ENCODE measurements at regions not wholly inside any gene's neighbourhood (a gene's known extent, or its start where the extent isn't known, plus 50 kb on each side); places are given as distances from the start of the nearest gene placed in this dataset.

GRCh38 chr5:40385544-40385943, 294.2 kb upstream of the PTGER4 start:
- DNase-seq = peak; percentile 51

- DNase-seq = no peak
Measured at GRCh38 chr5:40384782-40385390, 294.8 kb upstream of the PTGER4 start.

DNA sequence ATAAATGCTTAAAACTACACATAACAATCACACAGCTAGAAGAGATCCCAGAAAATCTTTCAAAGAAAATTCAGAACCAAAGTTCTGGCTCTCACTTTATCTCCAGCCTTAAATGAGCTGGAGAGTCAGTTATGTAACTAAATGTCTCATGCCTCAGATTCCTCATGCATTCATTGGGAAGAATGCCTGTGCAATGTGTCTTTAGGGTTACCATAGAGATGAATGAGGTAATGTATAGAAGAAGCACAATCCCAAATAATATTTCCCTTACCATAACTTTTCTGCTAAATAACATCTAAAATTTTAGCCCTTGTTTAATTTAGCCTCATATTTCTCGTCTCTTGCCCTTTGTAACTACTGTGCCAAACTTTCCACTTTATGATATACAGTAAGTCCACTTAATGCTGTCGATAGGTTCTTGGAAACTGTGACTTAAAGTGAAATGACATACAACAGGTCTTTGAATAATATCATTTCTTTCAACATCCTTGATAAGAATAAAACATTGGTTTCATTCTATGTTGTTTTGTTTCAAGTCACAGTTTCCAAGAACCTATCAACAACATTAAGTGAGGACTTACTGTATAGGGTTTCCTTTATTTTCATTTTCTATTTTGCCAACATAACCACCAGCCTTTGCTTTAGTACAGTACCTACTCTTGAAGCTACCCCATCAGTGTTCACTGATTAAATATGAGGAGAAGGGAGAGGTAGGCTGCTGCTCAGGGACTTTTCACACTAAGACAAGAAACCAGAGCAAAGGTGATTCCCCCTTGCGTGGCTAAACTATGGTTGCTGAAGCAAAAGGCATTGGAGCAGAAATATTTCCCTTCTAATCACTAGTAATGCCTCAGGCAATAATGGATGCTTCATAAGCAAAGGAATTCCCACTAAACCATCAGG, 295.7 kb upstream of the PTGER4 start:
- peak; percentile 26 for DNase-seq

- DNase-seq = no peak
Measured at GRCh38 chr5:40381676-40382363, 297.9 kb upstream of the PTGER4 start.

GRCh38 chr5:40381016-40381415, 298.7 kb upstream of the PTGER4 start:
- DNase-seq = no peak

DNA sequence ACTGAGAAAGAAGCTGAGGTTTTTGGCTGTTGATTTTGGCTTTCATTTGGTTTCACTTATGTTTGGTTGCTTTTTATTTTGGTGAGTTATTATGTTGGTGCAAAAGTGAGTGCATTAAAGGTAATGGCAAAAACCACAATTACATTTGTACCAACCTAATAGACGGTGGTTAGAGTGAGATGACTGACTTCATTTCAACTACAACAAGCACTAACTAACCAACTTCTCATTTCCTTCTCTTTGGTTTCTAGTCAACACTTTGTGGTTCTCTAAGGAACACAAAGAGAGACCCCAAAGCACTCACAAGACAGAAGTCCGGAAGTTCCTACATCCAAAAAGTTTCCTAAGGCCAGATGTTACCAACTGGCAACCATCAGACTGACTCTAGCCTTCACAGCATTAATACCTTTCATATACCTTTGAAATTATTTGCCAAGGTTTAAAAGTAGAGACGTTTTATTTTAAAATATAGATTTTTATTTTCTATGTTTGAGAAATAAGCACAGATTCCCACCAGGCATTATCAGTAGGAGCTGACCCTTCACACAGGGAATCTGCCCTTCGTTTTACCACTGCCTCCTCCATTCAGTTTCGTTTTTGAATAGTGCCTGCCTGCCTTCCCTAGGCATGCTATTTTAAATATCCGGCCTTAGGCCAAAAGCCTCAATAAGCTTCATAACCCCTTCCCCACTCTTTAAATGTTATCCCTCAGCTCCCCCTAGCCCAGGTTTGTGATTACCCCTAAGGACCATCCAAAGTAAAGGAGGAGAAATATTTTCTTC, 301.1 kb upstream of the PTGER4 start:
- DNase-seq = no peak

DNA sequence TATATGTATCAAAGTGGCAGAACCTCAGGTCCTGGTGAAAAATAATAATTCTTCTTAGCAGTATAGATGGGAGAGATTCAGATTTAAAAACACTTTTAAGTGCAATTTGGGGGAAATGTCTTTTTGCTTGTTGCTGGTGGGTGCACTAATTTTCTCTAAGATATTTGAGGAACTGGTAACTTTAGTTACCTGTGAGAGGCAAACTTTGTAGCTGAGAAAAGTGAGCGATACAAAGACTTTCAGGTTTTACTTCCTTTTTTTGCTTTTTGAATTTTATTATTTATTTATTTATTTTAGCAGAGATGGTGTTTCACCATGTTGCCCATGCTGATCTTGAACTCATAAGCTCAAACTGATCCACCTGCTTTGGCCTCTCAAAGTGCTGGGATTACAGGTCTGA, 303.1 kb upstream of the PTGER4 start:
- DNase-seq = no peak

DNA sequence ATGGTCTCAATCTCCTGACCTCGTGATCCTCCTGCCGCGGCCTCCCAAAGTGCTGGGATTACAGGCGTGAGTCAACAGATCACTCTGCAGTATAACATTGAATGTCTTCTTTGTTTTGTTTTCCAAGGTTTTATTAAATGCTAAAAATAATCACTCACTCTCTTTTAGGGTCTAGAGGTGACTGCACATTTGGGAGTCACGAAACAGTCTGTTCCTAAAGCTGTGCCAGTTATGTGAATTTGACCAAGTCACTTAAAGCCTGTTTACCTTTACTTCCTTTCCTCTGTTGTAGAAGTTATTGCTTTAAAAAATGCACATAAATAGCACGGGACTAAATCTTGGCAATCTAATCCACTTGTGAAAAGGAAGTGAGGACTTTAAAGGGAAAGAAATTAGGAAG, 304.9 kb upstream of the PTGER4 start:
- no peak for DNase-seq

GRCh38 chr5:40368200-40368599, 311.5 kb upstream of the PTGER4 start:
- no peak for DNase-seq

GRCh38 chr5:40367255-40367654, 312.5 kb upstream of the PTGER4 start:
- DNase-seq = no peak

- DNase-seq = no peak
Measured at GRCh38 chr5:40365342-40366330, 314.1 kb upstream of the PTGER4 start.

DNA sequence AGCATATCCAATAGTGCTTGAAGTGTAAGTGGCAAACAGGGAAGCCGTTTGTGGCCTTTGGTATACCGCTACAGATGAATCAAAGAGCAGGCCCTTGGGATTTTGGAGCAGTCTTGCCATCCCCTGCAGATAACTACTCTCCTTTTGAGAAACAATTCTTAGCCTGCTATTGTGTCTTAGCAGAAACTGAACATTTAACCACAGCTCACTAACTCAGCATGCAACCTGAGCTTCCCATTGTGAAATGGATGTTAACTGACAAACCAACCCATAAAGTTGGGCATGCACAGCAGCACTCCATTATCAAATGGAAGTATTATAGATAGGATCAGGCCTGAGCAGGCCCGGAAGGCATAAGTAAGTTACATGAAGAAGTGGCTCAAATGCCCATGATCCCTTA, 315.3 kb upstream of the PTGER4 start:
- no peak for DNase-seq

GRCh38 chr5:40361378-40361777, 318.3 kb upstream of the PTGER4 start:
- DNase-seq = no peak

DNA sequence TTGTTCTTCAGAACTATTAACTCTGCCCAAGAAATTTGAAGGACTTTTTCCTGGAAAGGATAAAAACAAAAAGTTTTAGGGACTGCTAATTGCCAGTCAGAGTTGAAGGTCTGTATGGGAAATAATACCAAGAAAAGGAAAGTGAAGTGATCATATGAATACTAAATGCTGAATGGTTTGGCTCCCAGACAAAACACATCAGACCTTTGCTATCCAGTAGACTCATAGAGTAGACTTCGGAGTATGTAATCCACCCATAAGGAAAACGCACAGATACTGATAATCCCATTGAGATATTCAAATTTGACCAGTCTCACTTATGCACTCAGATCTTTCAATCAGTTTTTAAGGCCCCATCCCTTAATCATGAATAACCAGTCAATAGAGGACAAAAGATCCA, 319.0 kb upstream of the PTGER4 start:
- DNase-seq = no peak

DNA sequence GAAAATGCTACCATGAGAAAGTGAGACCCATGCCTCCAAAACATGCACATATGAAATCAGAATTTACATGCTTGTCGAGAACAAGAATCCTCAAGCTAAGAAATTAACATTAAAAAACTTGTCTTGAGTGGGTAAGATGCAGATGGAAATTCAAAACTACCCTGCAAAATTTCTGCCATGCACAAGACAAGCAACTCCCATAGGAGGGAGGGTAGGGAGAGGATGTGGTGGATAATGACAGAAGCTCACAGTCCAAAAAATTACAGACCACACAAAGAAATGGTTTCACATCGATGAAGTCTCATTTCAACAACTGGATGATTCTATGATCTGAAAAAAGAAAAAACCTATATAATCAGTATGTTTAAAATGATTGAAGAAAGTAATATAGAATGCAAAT, 319.9 kb upstream of the PTGER4 start:
- no peak for DNase-seq

- DNase-seq = no peak
Measured at GRCh38 chr5:40359093-40359492, 320.6 kb upstream of the PTGER4 start.

GRCh38 chr5:40356248-40356647, 323.5 kb upstream of the PTGER4 start:
- DNase-seq = no peak

GRCh38 chr5:40355846-40356245, 323.9 kb upstream of the PTGER4 start:
- DNase-seq = no peak

DNA sequence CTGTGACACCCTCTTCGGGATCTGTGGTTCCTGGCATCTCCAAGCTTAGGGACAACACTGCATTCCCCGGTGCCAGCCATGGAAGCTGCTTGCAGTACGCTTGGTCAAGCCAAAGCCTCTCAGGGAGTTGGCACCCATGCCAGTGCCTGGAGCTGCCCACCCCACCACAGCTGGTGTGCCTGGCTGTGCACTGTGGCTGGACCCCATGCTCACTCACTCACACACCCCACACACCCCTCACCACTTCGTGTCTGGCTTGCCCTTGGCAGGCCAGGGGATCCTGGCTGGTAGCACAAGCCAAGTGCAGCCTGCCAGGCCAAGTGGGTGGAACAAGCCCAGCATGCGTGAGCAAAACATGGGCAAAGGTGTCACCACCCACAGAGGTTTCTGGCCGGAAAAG, 324.5 kb upstream of the PTGER4 start:
- no peak for DNase-seq

DNA sequence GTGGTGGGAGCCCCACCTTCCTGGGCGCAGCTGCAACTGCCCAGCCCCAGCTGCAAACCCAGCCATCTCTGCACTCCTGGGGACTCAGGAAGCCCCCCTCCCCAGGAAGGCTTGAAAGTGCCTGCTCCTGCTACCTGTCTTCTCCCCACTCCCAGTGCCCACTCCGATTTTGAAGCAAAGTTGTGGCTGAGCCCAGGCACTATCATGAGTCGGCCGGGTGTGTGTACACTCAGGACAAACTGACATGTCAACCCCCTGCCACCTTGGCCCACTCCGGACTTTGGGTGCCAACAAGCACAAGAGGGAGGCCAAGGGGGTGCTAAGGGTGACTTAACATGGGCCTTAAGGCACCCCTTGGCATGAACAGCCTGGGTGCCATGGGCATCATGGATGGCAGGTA, 325.5 kb upstream of the PTGER4 start:
- DNase-seq = no peak

GRCh38 chr5:40353442-40353841, 326.3 kb upstream of the PTGER4 start:
- DNase-seq = no peak

Data from kidney glomerular epithelial cell (primary cell).